ENCODE measurements at regions not wholly inside any gene's neighbourhood (a gene's known extent, or its start where the extent isn't known, plus 50 kb on each side); places are given as distances from the start of the nearest gene placed in this dataset.

- TF ChIP-seq CTCF (IDR thresholded peaks at IDR 0.05): no peak
- no peak for TF ChIP-seq POLR2A (IDR thresholded peaks at IDR 0.05)
- TF ChIP-seq POLR2AphosphoS5 (IDR thresholded peaks at IDR 0.05): no peak
Measured at GRCh38 chr11:15824060-15824459, 532.3 kb downstream of the SOX6 start.
